GM12874 (cell line): ENCODE measurements at regions not wholly inside any gene's neighbourhood (a gene's known extent, or its start where the extent isn't known, plus 50 kb on each side); places are given as distances from the start of the nearest gene placed in this dataset.

Experiments
- CTCF ChIP-seq: IDR thresholded peaks from 2 replicates; pipeline ENCODE4 v1.5.1; 2011; ENCODE audit warnings: low read depth, mild to moderate bottlenecking, control low read depth, low read length, moderate library complexity; ENCODE audit not compliant: insufficient read depth

GRCh38 chr3:74352166-74352565 lies 262.3 kb downstream of the CNTN3 start:
- no peak for TF ChIP-seq CTCF

- TF ChIP-seq CTCF, result no peak
These were observed 263.2 kb downstream of the CNTN3 start for GRCh38 chr3:74351213-74351612.

GRCh38 chr3:74349015-74349414 lies 265.4 kb downstream of the CNTN3 start:
- TF ChIP-seq CTCF, result no peak

GRCh38 chr3:74347563-74348268 lies 266.7 kb downstream of the CNTN3 start:
- TF ChIP-seq CTCF, result no peak

- no peak for TF ChIP-seq CTCF
These were observed 267.6 kb downstream of the CNTN3 start for GRCh38 chr3:74346896-74347295.

GRCh38 chr3:74345701-74346100 lies 268.8 kb downstream of the CNTN3 start:
- TF ChIP-seq CTCF, result no peak

- TF ChIP-seq CTCF, result no peak
These were observed 269.5 kb downstream of the CNTN3 start for GRCh38 chr3:74344865-74345440.
